Mucosa of descending colon (tissue), 3 donors: ENCODE measurements at regions not wholly inside any gene's neighbourhood (a gene's known extent, or its start where the extent isn't known, plus 50 kb on each side); places are given as distances from the start of the nearest gene placed in this dataset.

Experiments
- ATAC-seq: fragments of 200-7000 bp; cut with Tn5 transposase; one replicate; pipeline ENCODE4 v1.9.1; 2020; ENCODE audit warnings: mild to moderate bottlenecking, moderate library complexity
- DNase-seq, 3 donors: peaks; one replicate each; pipeline ENCODE4 v3.0.0-alpha.2; 2020
- H3K36me3 ChIP-seq: fragments of 200-600 bp; one replicate; pipeline ENCODE4 v1.8.0; 2021; ENCODE audit warnings: low read depth, mild to moderate bottlenecking
- H3K4me1 ChIP-seq: fragments of 200-600 bp; one replicate; pipeline ENCODE4 v1.8.0; 2021; ENCODE audit warnings: low read depth, mild to moderate bottlenecking
- H3K4me3 ChIP-seq: fragments of 200-600 bp; one replicate; pipeline ENCODE4 v1.8.0; 2021; ENCODE audit warnings: mild to moderate bottlenecking
- H3K9me3 ChIP-seq: fragments of 200-600 bp; one replicate; pipeline ENCODE4 v1.8.0; 2021; ENCODE audit warnings: mild to moderate bottlenecking
- CTCF ChIP-seq: fragments of 200-600 bp; IDR thresholded peaks from one replicate; pipeline ENCODE4 v1.8.0; 2022; ENCODE audit warnings: antibody characterized with exemption, mild to moderate bottlenecking
- intact Hi-C, 2 donors: fragments of 100-400 bp; cut with DNase I in 1 of 2; cut with micrococcal nuclease in 1 of 2; formaldehyde crosslinking; loops; one replicate each; pipeline versions ENCODE4 v1.11.0 to v1.11.1; 2022; cut with DNase I, micrococcal nuclease
- donor health status: DM: no; HTN: no; CAD: no; lungs with moderate emphysema.
- donor health status: DM: no; HTN: no; CAD: no.
- donor health status: DM: no; HTN: yes; CAD: no.

GRCh38 chr2:217469203-217469810, 533.5 kb downstream of the TNS1 start:
- TF ChIP-seq CTCF: no peak
- no peak for DNase-seq
- ATAC-seq: no peak
- Histone ChIP-seq H3K9me3 (no peaks in the 10 kb centered on the region), H3K4me1 (no peaks in the 10 kb centered on the region), H3K4me3 (no peak overlapping the region), H3K36me3 (no peaks in the 10 kb centered on the region)
- intact Hi-C loops: no loop called here

GRCh38 chr2:217468042-217468830, 534.6 kb downstream of the TNS1 start:
- no peak for TF ChIP-seq CTCF
- no peak overlapping the region for H3K4me3 ChIP-seq
- no peaks in the 10 kb centered on the region for H3K4me1 ChIP-seq
- ATAC-seq (no peak), DNase-seq (no peak)
- intact Hi-C loops: no loop called here
- H3K9me3 ChIP-seq: no peaks in the 10 kb centered on the region
- H3K36me3 ChIP-seq: no peaks in the 10 kb centered on the region

- no peak for TF ChIP-seq CTCF
- DNase-seq: no peak
- no peak for ATAC-seq
These were observed 535.5 kb downstream of the TNS1 start for GRCh38 chr2:217467331-217467730.

DNA sequence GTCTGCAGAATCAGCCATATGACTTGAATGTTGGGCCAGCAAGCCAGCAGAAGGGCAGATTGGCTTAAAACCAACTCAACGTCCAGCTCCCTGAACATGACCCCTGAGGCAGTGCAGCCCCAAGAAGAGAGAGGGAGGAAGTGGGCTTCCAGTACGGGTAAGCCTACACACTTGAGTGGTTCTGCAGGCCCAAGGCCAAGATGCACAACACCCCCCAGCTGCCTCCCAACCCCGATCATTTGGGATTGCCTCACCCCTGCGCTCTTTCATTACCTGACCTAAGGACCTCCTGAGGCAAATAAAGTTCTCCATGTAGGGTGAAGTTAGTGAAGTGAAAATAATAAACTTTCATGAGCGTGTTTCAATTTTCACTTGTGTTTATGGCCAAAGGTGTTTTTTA, 536.0 kb downstream of the TNS1 start:
- H3K4me3 ChIP-seq: no peak overlapping the region
- H3K4me1 ChIP-seq: no peaks in the 10 kb centered on the region
- no peak for TF ChIP-seq CTCF
- no peak for ATAC-seq
- no peaks in the 10 kb centered on the region for H3K9me3 ChIP-seq
- H3K36me3 ChIP-seq: no peaks in the 10 kb centered on the region
- DNase-seq: no peak
- intact Hi-C loops: no loop called here

More at GRCh38 chr2:217467331-217467730, 535.5 kb downstream of the TNS1 start:
- Histone ChIP-seq H3K4me3 (no peak overlapping the region), H3K36me3 (no peaks in the 10 kb centered on the region), H3K4me1 (no peaks in the 10 kb centered on the region), H3K9me3 (no peaks in the 10 kb centered on the region)
- intact Hi-C loops: no loop called here

GRCh38 chr2:217466104-217466503, 536.7 kb downstream of the TNS1 start:
- TF ChIP-seq CTCF: no peak
- intact Hi-C loops: no loop called here

More at GRCh38 chr2:217466104-217466503, 536.7 kb downstream of the TNS1 start:
- no peak overlapping the region for H3K4me3 ChIP-seq
- no peaks in the 10 kb centered on the region for H3K4me1 ChIP-seq
- no peaks in the 10 kb centered on the region for H3K36me3 ChIP-seq
- no peak for ATAC-seq
- no peaks in the 10 kb centered on the region for H3K9me3 ChIP-seq
- DNase-seq: no peak
